OCI-LY1 (cell line): ENCODE measurements at regions not wholly inside any gene's neighbourhood (a gene's known extent, or its start where the extent isn't known, plus 50 kb on each side); places are given as distances from the start of the nearest gene placed in this dataset.

Experiments used
- H2AFZ ChIP-seq: fragments of 200-600 bp; sonication (generic), shearing (Covaris generic); 2 replicates; pipeline ENCODE4 v1.6.0; 2014; ENCODE audit warnings: antibody characterized with exemption, mild to moderate bottlenecking, low read length
- H3F3A ChIP-seq: fragments of 200-600 bp; sonication (generic), shearing (Covaris generic); 2 replicates; pipeline ENCODE4 v1.6.0; 2014; ENCODE audit warnings: mild to moderate bottlenecking, antibody characterized with exemption, low read length, moderate library complexity; ENCODE audit not compliant: insufficient read depth
- H3K27ac ChIP-seq: fragments of 200-600 bp; sonication (generic); 2 replicates; pipeline ENCODE4 v1.5.1; 2014; ENCODE audit warnings: low read length, mixed run types, mild to moderate bottlenecking, low read depth; ENCODE audit not compliant: poor library complexity, severe bottlenecking
- H3K27me3 ChIP-seq: fragments of 200-600 bp; sonication (generic); 2 replicates; pipeline ENCODE4 v1.6.0; 2014; ENCODE audit warnings: antibody characterized with exemption, mild to moderate bottlenecking, low read length, moderate library complexity; ENCODE audit not compliant: insufficient read depth
- H3K36me3 ChIP-seq: fragments of 200-600 bp; sonication (generic); 2 replicates; pipeline ENCODE4 v1.6.1; 2014; ENCODE audit warnings: mild to moderate bottlenecking, antibody characterized with exemption, low read length, moderate library complexity, mixed read lengths; ENCODE audit not compliant: insufficient read depth
- H3K4me1 ChIP-seq: fragments of 200-600 bp; sonication (generic); 2 replicates; pipeline ENCODE4 v1.5.1; 2014; ENCODE audit warnings: mild to moderate bottlenecking, low read length, moderate library complexity; ENCODE audit not compliant: insufficient read depth, severe bottlenecking
- H3K4me2 ChIP-seq: fragments of 200-600 bp; sonication (generic), shearing (Covaris generic); 2 replicates; pipeline ENCODE4 v1.6.1; 2014; ENCODE audit warnings: low read length
- H3K4me3 ChIP-seq: fragments of 200-600 bp; sonication (generic); 2 replicates; pipeline ENCODE4 v1.5.1; 2014; ENCODE audit warnings: low read length, low read depth, mild to moderate bottlenecking, mixed read lengths; ENCODE audit not compliant: poor library complexity, severe bottlenecking
- H3K79me2 ChIP-seq: fragments of 200-600 bp; shearing (Covaris generic); 2 replicates; pipeline ENCODE4 v1.6.1; 2016; ENCODE audit warnings: mixed run types, low read length, mixed read lengths; ENCODE audit not compliant: insufficient read depth
- H3K9ac ChIP-seq: fragments of 200-600 bp; sonication (generic), shearing (Covaris generic); 2 replicates; pipeline ENCODE4 v1.6.1; 2014; ENCODE audit warnings: mild to moderate bottlenecking, low read length, mixed read lengths
- H3K9me2 ChIP-seq: fragments of 200-600 bp; sonication (generic), shearing (Covaris generic); 2 replicates; pipeline ENCODE4 v1.6.1; 2014; ENCODE audit warnings: low read depth, mild to moderate bottlenecking, low read length, mixed read lengths
- H3K9me3 ChIP-seq: fragments of 200-600 bp; shearing (Covaris generic); 2 replicates; pipeline ENCODE4 v1.6.1; 2014; ENCODE audit warnings: low read length, mixed read lengths
- H4K20me1 ChIP-seq: fragments of 200-600 bp; sonication (generic), shearing (Covaris generic); 2 replicates; pipeline ENCODE4 v1.6.0; 2016; ENCODE audit warnings: mild to moderate bottlenecking, low read length; ENCODE audit not compliant: insufficient read depth
- EZH2 ChIP-seq: fragments of 200-600 bp; sonication (generic), shearing (Covaris generic); IDR thresholded peaks from 2 replicates; pipeline ENCODE4 v1.8.0; 2017; ENCODE audit warnings: borderline replicate concordance, mixed run types, mild to moderate bottlenecking, antibody characterized with exemption, low read length, moderate library complexity, mixed read lengths
- TF ChIP-seq, protein P1 (sequence below): fragments of 200-600 bp; sonication (generic), shearing (Covaris generic); IDR thresholded peaks from 2 replicates; pipeline ENCODE4 v1.5.1; 2017; ENCODE audit warnings: mild to moderate bottlenecking, antibody characterized with exemption, low read length, moderate library complexity, mixed read lengths

DNA sequence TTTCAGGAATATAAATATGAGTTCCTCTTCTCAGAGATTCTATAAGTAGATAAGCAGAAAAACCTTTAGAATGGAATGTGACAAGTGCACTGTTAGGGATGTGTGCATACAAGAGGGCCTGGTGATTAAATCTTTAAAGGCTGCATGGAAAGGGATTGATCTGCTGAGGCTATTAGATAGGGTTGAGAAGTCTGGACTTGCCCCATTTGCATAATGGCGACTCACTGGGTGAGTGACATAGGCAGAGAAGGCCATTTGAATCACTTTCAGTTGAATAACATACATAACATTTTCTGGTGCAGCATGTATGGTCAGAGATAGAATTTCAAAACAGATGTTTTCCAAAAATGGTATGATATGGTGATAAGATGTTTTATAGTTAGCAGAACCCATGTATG, 156.9 kb downstream of the ZNF621 start:
- Histone ChIP-seq H3K9ac (no peak overlapping the region), H3K27me3 (no peaks in the 10 kb centered on the region), H3K4me1 (no peaks in the 10 kb centered on the region), H3K9me3 (no peaks in the 10 kb centered on the region), H3K4me2 (no peak overlapping the region), H2AFZ (no peak overlapping the region), H3K9me2 (no peaks in the 10 kb centered on the region), H4K20me1 (no peaks in the 10 kb centered on the region), H3K79me2 (no peaks in the 10 kb centered on the region), H3F3A (no peaks in the 10 kb centered on the region), H3K27ac (no peak overlapping the region), H3K4me3 (no peak overlapping the region), H3K36me3 (no peaks in the 10 kb centered on the region)
- no peak for TF ChIP-seq EZH2
- TF ChIP-seq, protein P1, sequence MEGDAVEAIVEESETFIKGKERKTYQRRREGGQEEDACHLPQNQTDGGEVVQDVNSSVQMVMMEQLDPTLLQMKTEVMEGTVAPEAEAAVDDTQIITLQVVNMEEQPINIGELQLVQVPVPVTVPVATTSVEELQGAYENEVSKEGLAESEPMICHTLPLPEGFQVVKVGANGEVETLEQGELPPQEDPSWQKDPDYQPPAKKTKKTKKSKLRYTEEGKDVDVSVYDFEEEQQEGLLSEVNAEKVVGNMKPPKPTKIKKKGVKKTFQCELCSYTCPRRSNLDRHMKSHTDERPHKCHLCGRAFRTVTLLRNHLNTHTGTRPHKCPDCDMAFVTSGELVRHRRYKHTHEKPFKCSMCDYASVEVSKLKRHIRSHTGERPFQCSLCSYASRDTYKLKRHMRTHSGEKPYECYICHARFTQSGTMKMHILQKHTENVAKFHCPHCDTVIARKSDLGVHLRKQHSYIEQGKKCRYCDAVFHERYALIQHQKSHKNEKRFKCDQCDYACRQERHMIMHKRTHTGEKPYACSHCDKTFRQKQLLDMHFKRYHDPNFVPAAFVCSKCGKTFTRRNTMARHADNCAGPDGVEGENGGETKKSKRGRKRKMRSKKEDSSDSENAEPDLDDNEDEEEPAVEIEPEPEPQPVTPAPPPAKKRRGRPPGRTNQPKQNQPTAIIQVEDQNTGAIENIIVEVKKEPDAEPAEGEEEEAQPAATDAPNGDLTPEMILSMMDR, result no peak

DNA sequence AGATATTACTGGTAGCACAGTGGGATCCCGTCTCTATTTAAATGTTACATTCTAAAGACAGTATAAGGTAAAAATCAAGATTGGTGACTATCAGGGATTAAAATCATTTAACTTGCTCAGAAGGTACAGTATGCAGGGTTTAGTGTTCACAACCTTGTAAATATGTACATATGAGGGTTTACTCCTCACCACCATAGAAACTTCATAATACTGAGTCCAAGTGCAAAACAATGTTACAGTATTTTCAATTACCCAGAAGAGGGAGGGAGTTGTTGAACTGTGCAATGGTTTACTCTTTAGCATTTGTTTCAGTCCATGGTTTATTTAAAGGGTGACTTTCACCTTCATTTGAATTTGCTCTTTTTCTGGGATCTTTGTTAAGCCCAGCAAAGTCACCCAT, 165.1 kb downstream of the ZNF621 start:
- Histone ChIP-seq H3K9me3 (no peaks in the 10 kb centered on the region), H4K20me1 (no peaks in the 10 kb centered on the region), H3F3A (no peaks in the 10 kb centered on the region), H3K27me3 (no peaks in the 10 kb centered on the region), H3K9ac (no peak overlapping the region), H3K79me2 (no peaks in the 10 kb centered on the region), H3K4me1 (no peaks in the 10 kb centered on the region), H3K36me3 (no peaks in the 10 kb centered on the region), H3K9me2 (no peaks in the 10 kb centered on the region), H3K27ac (no peak overlapping the region), H2AFZ (no peak overlapping the region), H3K4me2 (no peak overlapping the region), H3K4me3 (no peak overlapping the region)
- TF ChIP-seq EZH2, result no peak
- TF ChIP-seq, protein P1, result no peak

DNA sequence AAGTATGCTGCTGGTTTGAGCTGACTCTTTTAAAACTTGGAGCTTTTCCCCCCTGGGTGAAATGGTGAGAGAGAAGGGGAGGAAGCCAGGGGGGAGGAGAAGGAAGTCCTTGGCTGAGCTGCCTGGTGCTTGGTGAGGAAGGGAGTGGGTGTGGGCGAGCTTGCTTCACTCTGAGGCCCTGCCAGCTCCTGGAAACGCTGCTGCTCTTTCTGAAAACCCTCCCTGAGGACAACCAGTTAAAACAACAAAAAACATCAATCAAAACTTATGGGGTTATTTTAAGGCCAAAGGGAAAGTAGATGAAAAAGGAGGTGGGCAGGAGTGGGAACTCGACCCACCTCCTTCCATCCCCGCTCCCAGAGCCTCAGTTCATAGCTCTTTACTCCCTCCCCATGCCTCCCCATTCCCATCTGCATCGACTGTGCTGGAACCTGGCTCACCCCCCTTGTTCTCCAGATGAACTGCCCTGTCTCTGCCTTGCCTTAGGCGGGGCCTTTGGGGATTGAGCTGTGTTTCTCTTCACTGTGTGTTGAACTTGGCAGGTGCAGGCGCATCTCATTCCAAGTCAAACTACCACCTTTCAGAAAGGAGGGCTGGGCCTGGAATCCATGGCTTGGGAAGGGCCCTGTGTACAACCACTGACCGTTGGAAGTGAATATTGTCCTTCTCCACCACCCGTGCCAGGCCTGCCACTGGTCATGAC, 166.1 kb downstream of the ZNF621 start:
- no peaks in the 10 kb centered on the region for H3K27me3 ChIP-seq
- H3K4me2 ChIP-seq, result no peak overlapping the region
- no peaks in the 10 kb centered on the region for H3K36me3 ChIP-seq
- no peaks in the 10 kb centered on the region for H3K9me2 ChIP-seq
- no peaks in the 10 kb centered on the region for H3K4me1 ChIP-seq
- H3K79me2 ChIP-seq, result no peaks in the 10 kb centered on the region
- H4K20me1 ChIP-seq, result no peaks in the 10 kb centered on the region
- no peak for TF ChIP-seq EZH2
- TF ChIP-seq, protein P1, result no peak
- H3K9ac ChIP-seq, result no peak overlapping the region
- no peak overlapping the region for H3K4me3 ChIP-seq
- H3K27ac ChIP-seq, result no peak overlapping the region
- H3F3A ChIP-seq, result no peaks in the 10 kb centered on the region
- no peak overlapping the region for H2AFZ ChIP-seq
- no peaks in the 10 kb centered on the region for H3K9me3 ChIP-seq
